Heart right ventricle (tissue), 16 donors: ENCODE measurements at regions not wholly inside any gene's neighbourhood (a gene's known extent, or its start where the extent isn't known, plus 50 kb on each side); places are given as distances from the start of the nearest gene placed in this dataset.

Source experiments
- ATAC-seq, 8 donors: fragments of 200-7000 bp; cut with Tn5 transposase; one replicate each; pipeline ENCODE4 v1.9.1; 2020; ENCODE audit warnings: mild to moderate bottlenecking in 8 of 8, moderate library complexity in 8 of 8, moderate number of reproducible peaks in 1 of 8
- DNase-seq, 2 donors: peaks; one replicate each; pipeline ENCODE4 v3.0.0-alpha.2; 2020
- H3K27ac ChIP-seq, 10 donors: fragments of 200-600 bp; sonication (generic) in 2 of 10; one replicate each; pipeline versions ENCODE4 v1.5.0 to v1.8.0; 2020 to 2022; ENCODE audit warnings: mild to moderate bottlenecking in 3 of 10
- H3K27me3 ChIP-seq, 7 donors: fragments of 200-600 bp; one replicate each; pipeline ENCODE4 v1.8.0; 2021 to 2022; ENCODE audit warnings: mild to moderate bottlenecking in 2 of 7
- H3K36me3 ChIP-seq, 9 donors: fragments of 200-600 bp; sonication (generic) in 1 of 9; one replicate each; pipeline versions ENCODE4 v1.5.0 to v1.8.0; 2020 to 2022; ENCODE audit warnings: mild to moderate bottlenecking in 2 of 9
- H3K4me1 ChIP-seq, 9 donors: fragments of 200-600 bp; sonication (generic) in 1 of 9; one replicate each; pipeline versions ENCODE4 v1.5.0 to v1.8.0; 2020 to 2022; ENCODE audit warnings: mild to moderate bottlenecking in 4 of 9
- H3K4me3 ChIP-seq, 10 donors: fragments of 200-600 bp; sonication (generic) in 2 of 10; one replicate each; pipeline versions ENCODE4 v1.5.0 to v1.8.0; 2020 to 2022; ENCODE audit warnings: mild to moderate bottlenecking in 7 of 10, moderate library complexity in 2 of 10
- H3K9me3 ChIP-seq, 11 donors: fragments of 200-600 bp in 10 of 11; sonication (generic) in 2 of 11; one replicate each; pipeline versions ENCODE4 v1.5.0 to v1.8.0; 2013 to 2022; ENCODE audit warnings: mild to moderate bottlenecking in 2 of 11, control low read depth in 1 of 11, moderate library complexity in 1 of 11
- whole genome bisulfite sequencing, 2 donors: extraction: QIAGEN DNeasy Blood & Tissue Kit; methylation state at CpG; one replicate each; pipeline ENCODE4 v1.1.7; 2013; ENCODE audit warnings: inconsistent platforms in 1 of 2; 5-methylcytosine and 5-hydroxymethylcytosine counted together
- intact Hi-C, 10 donors: fragments of 100-400 bp; cut with DNase I; formaldehyde crosslinking; loops; one replicate each; pipeline versions ENCODE4 v1.11.1 to v1.14.2; 2022
- TF ChIP-seq, protein P1 (sequence below), 9 donors: fragments of 200-600 bp; sonication (generic) in 2 of 9; IDR thresholded peaks; one replicate each; pipeline versions ENCODE4 v1.5.0 to v1.8.0; 2021 to 2022; ENCODE audit warnings: antibody characterized with exemption in 9 of 9, mild to moderate bottlenecking in 5 of 9, moderate library complexity in 1 of 9
- donor health status: Arrhythmogenic right ventricular cardiomyopathy.
- donor health status: ischemic (EF 13 %, LVEDD 7.1; RV severe dilation, severe dysfunction).
- donor health status: healthy with polysubstance abuse.
- donor health status: DM: no; HTN: yes; CAD: no.
- donor health status: DM: no; HTN: no; CAD: no.
- donor health status: ischemic (EF 25% LVEDD 6.9; RV normal size, moderate dysfunction).
- donor health status: ischemic (EF 25% LVEDD 5.7; RV mildly dilated, moderate dysfunction).
- donor health status: healthy.
- donor health status: DM: yes; HTN: yes; CAD: no.
- donor health status: Ischemic cardiomyopathy.
- donor health status: ischemic (EF 35%, LVEDD 5.7; RV mildly dilated, moderate dysfunction).
- donor health status: nonischemic (EF 11% LVEDD 7.7; RV severe dilation, severe dysfunction).
- donor health status: DM: yes; HTN: yes; CAD: no.
- donor health status: PGD.
- donor health status: ischemic (EF 29% LVEDD 5.4; RV normal size, mild dysfunction).
- donor health status: nonischemic (EF 23%, LVEDD 6.1; RV moderate dilation, normal function).

- TF ChIP-seq, protein P1, sequence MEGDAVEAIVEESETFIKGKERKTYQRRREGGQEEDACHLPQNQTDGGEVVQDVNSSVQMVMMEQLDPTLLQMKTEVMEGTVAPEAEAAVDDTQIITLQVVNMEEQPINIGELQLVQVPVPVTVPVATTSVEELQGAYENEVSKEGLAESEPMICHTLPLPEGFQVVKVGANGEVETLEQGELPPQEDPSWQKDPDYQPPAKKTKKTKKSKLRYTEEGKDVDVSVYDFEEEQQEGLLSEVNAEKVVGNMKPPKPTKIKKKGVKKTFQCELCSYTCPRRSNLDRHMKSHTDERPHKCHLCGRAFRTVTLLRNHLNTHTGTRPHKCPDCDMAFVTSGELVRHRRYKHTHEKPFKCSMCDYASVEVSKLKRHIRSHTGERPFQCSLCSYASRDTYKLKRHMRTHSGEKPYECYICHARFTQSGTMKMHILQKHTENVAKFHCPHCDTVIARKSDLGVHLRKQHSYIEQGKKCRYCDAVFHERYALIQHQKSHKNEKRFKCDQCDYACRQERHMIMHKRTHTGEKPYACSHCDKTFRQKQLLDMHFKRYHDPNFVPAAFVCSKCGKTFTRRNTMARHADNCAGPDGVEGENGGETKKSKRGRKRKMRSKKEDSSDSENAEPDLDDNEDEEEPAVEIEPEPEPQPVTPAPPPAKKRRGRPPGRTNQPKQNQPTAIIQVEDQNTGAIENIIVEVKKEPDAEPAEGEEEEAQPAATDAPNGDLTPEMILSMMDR (IDR thresholded peaks at IDR 0.05): no peak
- Histone ChIP-seq H3K27ac (peak overlapping the region in 3 of 10 donors; percentile 13 to 32 (median 17)), H3K4me1 (peaks cover 0 to 39% (median 17%) of the 10 kb centered on the region in 9 donors), H3K36me3 (no peaks in the 10 kb centered on the region), H3K9me3 (no peaks in the 10 kb centered on the region), H3K4me3 (no peak overlapping the region), H3K27me3 (no peaks in the 10 kb centered on the region)
- WGBS, 2 donors: 59 to 75% methylated on average over 8 of the region's 8 CpGs
- ATAC-seq (peak in 3 of 8 donors; percentile 18 to 38 (median 34)), DNase-seq (no peak)
- intact Hi-C loops: no loop called here
Observed at GRCh38 chr1:59007820-59008598, 224.2 kb upstream of the JUN start.

DNA sequence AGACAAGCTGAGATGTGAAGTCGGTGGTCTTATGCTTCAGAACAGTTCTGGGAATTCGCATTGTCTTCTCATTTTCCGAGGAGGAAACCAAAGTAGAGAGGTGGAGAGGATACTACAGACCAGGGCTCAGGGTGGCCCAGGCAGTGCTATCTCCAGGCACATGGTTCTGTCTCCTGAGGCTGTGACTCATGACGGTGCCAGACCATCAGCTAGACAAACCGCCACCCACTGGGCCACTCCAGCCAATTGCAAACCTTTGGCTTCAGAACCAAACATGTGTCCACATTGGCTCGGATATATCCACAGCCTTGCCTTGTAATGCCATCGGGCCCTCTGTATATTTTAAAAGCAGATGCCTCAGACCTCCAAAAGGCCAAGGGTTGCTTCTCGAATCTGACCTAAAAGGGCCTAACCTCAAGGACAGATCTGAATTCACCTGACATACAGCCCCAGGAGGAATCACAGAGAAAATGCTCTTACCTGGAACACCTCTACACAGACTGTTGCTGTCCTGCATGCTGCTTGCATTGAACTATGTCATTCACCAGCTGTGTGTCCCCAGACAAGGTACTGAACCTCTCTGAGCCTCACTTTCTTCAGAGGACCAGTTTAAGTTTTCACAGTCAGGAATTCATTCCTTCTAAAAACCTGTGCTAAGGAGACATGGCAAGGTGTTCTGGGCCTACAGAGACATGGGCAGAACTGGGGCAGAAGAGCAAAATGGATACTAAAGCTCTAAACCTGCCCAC is 224.9 kb upstream of the JUN start:
- intact Hi-C loops: no loop called here
- 84 to 88% methylated on average over 8 of the region's 8 CpGs for WGBS, 2 donors
- Histone ChIP-seq H3K27me3 (no peaks in the 10 kb centered on the region), H3K36me3 (no peaks in the 10 kb centered on the region), H3K4me3 (no peak overlapping the region), H3K4me1 (peaks cover 6 to 47% (median 24%) of the 10 kb centered on the region in 9 donors), H3K27ac (peak overlapping the region in 1 of 10 donors; percentile 17), H3K9me3 (no peaks in the 10 kb centered on the region)
- DNase-seq: no peak
- TF ChIP-seq, protein P1 (IDR thresholded peaks at IDR 0.05): no peak
- ATAC-seq: peak in 2 of 8 donors; percentile 28 to 58

- Histone ChIP-seq H3K27me3 (no peaks in the 10 kb centered on the region), H3K4me3 (no peak overlapping the region), H3K36me3 (no peaks in the 10 kb centered on the region), H3K4me1 (peaks cover 7 to 54% (median 38%) of the 10 kb centered on the region in 9 donors), H3K9me3 (no peaks in the 10 kb centered on the region), H3K27ac (no peak overlapping the region)
- no peak for DNase-seq
- intact Hi-C loops: no loop called here
- WGBS, 2 donors: 95 to 96% methylated on average over 3 of the region's 3 CpGs
- TF ChIP-seq, protein P1 (IDR thresholded peaks at IDR 0.05): no peak
- no peak for ATAC-seq
Observed at GRCh38 chr1:59011663-59012062, 227.8 kb upstream of the JUN start.

DNA sequence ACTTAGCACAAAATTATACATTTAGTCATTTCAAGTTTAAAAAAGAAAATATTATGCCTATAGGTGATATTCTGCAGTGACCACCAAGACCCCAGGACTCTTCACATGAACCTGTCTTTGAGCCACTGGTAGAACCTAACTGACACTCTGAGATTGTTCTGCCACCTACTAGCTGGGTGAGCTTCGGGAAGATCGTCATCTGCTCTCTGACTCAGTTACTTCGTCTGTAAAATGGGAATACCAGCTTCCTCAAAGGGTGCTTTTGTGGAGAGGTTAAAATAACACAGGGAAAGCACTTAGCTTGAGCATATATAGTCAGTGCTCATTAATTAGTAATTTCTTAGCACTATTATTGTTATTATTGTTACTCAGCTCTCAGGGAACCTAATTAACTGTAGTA is 228.5 kb upstream of the JUN start:
- Histone ChIP-seq H3K9me3 (no peaks in the 10 kb centered on the region), H3K27ac (peak overlapping the region in 6 of 10 donors; percentile 72 to 90 (median 84)), H3K36me3 (no peaks in the 10 kb centered on the region), H3K4me1 (peaks cover 7 to 49% (median 38%) of the 10 kb centered on the region in 9 donors), H3K4me3 (no peak overlapping the region), H3K27me3 (no peaks in the 10 kb centered on the region)
- ATAC-seq (no peak), DNase-seq (no peak)
- intact Hi-C loops: no loop called here
- TF ChIP-seq, protein P1 (IDR thresholded peaks at IDR 0.05): no peak
- WGBS, 2 donors: 98 to 99% methylated on average over 3 of the region's 3 CpGs
